Coronary artery (tissue), 2 donors: ENCODE measurements at regions not wholly inside any gene's neighbourhood (a gene's known extent, or its start where the extent isn't known, plus 50 kb on each side); places are given as distances from the start of the nearest gene placed in this dataset.

Source experiments
- DNase-seq: peaks from one replicate; pipeline ENCODE4 v3.0.0-alpha.2; 2017; ENCODE audit warnings: low spot score
- H3K27ac ChIP-seq, 2 donors: fragments of 200-600 bp; sonication (generic); one replicate each; pipeline ENCODE4 v1.5.1; 2016 to 2019
- H3K4me3 ChIP-seq: fragments of 200-600 bp; sonication (generic); 2 replicates; pipeline ENCODE4 v1.5.1; 2016; ENCODE audit warnings: mild to moderate bottlenecking, moderate library complexity
- CTCF ChIP-seq: fragments of 200-600 bp; sonication (generic); IDR thresholded peaks from one replicate; pipeline ENCODE4 v1.5.1; 2019; ENCODE audit warnings: antibody characterized with exemption

- no peak for TF ChIP-seq CTCF
- H3K4me3 ChIP-seq, result no peak overlapping the region
- H3K27ac ChIP-seq, result no peak overlapping the region
- no peak for DNase-seq
These were observed 112.2 kb downstream of the TES start for GRCh38 chr7:116322541-116322940.

- no peak overlapping the region for H3K4me3 ChIP-seq
- no peak overlapping the region for H3K27ac ChIP-seq
- TF ChIP-seq CTCF, result no peak
These were observed 114.2 kb downstream of the TES start for GRCh38 chr7:116324582-116324981.

GRCh38 chr7:116325517-116325916 is 115.2 kb downstream of the TES start:
- no peak for TF ChIP-seq CTCF
- no peak overlapping the region for H3K27ac ChIP-seq
- H3K4me3 ChIP-seq, result no peak overlapping the region
- no peak for DNase-seq

More at GRCh38 chr7:116324582-116324981, 114.2 kb downstream of the TES start:
- no peak for DNase-seq

- no peak for TF ChIP-seq CTCF
- Histone ChIP-seq H3K4me3 (no peak overlapping the region), H3K27ac (peak overlapping the region; percentile 44 to 83)
- no peak for DNase-seq
These were observed 116.8 kb downstream of the TES start for GRCh38 chr7:116327135-116327534.

- no peak for TF ChIP-seq CTCF
- H3K27ac ChIP-seq, result peak overlapping the region; percentile 44 to 83
- no peak for DNase-seq
- H3K4me3 ChIP-seq, result no peak overlapping the region
These were observed 117.4 kb downstream of the TES start for GRCh38 chr7:116327752-116328151.

- no peak for TF ChIP-seq CTCF
- DNase-seq, result no peak
- peak overlapping the region; percentile 44 to 83 for H3K27ac ChIP-seq
- no peak overlapping the region for H3K4me3 ChIP-seq
These were observed 117.8 kb downstream of the TES start for GRCh38 chr7:116328161-116328560.

GRCh38 chr7:116329686-116330503 is 119.6 kb downstream of the TES start:
- Histone ChIP-seq H3K4me3 (no peak overlapping the region), H3K27ac (peak overlapping the region; percentile 44 to 83)
- DNase-seq, result no peak
- TF ChIP-seq CTCF, result no peak
